GM20000 (cell line): ENCODE measurements at regions not wholly inside any gene's neighbourhood (a gene's known extent, or its start where the extent isn't known, plus 50 kb on each side); places are given as distances from the start of the nearest gene placed in this dataset.

Experiments
- DNase-seq: peaks from one replicate; pipeline ENCODE4 v3.0.0; 2012; ENCODE audit warnings: low spot score
- TF ChIP-seq, protein P1 (sequence below): IDR thresholded peaks from 2 replicates; pipeline ENCODE4 v1.5.1; 2012; ENCODE audit warnings: mild to moderate bottlenecking, control low read depth; ENCODE audit errors: extremely low read depth, missing control alignments

DNA sequence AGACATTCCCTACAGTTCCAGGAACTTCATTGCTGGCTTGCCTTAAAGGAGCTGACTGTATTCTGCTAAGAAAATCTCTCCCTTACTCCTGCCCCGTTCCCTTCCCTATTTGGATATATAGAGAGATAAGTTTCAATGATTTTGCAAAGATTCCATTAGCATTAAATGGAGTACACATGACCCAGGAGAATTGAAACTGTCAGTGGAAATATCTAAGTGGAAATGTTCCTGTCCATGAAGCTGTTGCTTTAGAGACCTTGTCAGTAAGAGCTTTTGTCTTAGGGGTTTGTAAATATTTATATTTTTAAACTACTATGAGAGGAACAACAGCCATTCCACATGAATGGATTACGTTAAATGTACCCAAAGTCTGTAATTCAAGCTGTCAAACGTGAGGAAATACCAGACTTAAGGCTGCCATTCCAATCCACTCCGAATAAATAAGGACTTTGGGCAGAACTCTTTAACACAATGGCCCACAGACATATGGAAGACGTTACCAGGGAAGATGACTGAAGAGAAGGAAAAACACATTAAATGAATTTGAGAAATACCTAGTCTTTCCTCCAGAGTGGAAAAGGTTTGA lies 387.1 kb upstream of the PAPPA start:
- no peak for DNase-seq
- TF ChIP-seq, protein P1, sequence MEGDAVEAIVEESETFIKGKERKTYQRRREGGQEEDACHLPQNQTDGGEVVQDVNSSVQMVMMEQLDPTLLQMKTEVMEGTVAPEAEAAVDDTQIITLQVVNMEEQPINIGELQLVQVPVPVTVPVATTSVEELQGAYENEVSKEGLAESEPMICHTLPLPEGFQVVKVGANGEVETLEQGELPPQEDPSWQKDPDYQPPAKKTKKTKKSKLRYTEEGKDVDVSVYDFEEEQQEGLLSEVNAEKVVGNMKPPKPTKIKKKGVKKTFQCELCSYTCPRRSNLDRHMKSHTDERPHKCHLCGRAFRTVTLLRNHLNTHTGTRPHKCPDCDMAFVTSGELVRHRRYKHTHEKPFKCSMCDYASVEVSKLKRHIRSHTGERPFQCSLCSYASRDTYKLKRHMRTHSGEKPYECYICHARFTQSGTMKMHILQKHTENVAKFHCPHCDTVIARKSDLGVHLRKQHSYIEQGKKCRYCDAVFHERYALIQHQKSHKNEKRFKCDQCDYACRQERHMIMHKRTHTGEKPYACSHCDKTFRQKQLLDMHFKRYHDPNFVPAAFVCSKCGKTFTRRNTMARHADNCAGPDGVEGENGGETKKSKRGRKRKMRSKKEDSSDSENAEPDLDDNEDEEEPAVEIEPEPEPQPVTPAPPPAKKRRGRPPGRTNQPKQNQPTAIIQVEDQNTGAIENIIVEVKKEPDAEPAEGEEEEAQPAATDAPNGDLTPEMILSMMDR, result no peak

DNA sequence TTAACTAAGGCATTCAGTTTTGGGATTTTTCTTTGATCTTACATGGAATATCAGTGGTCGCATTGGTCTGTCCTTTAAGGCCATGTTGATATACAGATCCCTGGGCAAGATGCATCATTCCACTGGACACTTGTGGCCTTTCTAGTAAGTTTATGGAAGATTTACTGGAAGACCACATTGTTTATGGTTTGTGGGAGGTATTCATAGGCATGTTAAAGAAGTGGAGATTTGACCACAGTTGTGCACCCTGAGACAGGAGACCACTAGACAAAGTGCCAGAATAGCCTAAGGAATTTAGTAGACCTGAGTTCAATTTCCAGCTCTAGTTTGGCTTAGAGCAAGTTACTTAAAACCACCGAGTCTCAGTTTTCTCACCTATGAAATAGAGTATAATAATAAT lies 383.1 kb upstream of the PAPPA start:
- DNase-seq, result no peak
- TF ChIP-seq, protein P1, result no peak

DNA sequence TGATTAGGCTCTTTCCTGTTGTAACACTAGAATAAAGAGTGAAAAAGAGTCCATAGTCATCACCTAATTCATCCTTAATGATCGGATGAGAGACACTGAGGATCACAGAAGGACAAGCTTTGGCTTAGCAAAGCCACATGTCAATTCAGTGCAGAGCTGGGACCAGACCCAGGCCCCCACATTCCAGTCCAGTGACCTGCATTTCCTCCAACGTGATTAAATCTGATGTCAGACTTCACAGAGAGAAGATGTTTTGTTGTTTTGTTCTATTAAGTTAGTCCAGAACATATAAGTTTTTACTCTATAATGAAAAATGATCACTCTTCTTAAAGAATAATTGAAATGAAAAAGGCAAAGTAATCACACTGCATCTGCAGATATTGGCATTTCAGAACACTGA lies 377.9 kb upstream of the PAPPA start:
- DNase-seq, result no peak
- TF ChIP-seq, protein P1, result no peak

DNA sequence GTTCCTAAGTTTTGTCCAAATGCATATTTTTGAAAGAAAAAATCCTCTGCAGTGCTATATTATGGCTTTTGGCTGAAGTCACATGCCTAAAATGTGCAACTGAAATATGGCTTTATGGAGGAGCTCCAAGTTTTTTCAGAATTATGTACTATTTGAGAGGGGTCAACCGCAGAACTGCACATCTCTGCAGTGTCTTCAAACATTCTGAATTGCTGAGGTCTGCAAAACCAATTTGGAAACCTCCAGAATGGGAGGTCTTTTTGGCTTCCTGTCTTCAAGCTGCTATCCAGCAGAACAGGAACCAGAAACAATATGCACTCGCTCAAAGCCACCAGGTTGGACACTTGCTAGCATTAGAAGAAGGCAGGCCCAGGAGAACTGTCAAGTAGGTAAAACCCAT lies 376.0 kb upstream of the PAPPA start:
- no peak for DNase-seq
- TF ChIP-seq, protein P1, result no peak

DNA sequence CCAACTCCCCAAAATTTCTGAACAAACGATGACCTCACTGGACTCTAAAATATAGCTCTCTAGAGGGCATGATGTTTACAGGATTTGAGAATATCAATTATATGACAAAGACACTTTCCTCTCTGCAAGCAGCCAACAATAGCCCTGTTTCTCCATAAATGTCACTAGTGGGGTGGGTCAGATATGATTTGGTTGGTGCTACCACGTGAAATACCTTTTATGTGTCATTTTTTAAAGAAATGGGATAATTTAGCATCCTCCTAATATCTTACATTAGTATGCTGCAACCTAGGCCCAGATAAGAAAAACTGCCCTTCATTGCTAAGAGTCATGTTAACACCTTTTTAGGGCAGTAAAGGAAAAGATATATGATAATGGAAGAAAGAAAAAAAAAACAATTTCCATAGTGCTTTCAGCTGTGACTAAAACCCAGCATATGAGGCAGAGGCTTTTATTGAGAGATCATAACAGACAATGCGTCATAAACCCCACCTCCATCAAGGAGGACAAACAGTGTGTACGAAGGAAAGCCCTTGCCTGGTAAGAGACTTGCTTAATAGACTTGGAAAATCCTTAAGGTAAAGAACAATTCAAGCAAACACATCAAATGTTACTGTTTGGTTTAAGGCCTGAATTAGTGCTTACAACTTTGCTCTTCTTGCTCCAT lies 372.4 kb upstream of the PAPPA start:
- TF ChIP-seq, protein P1, result no peak
- DNase-seq, result no peak

DNA sequence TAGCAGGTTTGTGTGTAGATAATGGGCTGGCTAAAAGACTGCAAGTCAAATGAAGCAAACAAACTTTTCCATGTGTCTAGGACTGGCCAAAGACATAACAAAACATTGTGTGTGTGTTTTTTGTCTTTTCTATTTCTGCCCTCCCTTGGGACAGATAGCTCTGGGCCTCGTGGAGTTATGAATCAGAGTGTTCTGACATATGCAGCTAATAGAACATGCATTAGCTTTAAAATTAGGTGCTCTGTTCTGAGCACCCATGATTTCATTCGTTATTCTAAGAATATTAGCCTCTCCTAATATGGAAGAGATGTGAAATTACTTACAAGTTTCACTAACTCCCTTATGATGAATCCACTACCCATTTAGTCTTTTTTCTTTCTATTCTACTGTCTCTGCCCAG lies 367.3 kb upstream of the PAPPA start:
- DNase-seq, result no peak
- TF ChIP-seq, protein P1, result no peak

DNA sequence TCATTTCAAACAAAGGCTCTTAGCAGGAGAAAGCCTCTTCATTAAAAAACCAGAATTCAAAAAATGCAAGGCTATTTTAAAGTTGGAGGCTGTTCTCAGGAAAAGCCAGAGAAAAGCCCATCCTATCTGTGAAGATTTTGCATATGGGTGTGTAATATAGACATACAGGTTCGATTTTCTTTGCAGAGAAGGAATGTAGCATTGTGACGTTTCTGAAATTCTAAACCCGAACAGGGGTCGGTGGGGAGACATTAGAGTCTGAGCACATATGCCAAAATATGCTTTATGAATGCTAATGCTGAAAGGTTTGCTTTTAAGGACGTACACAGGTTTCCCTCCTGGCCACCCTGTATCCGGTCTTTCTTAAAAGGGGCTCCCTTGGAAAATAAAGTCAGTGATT lies 363.1 kb upstream of the PAPPA start:
- TF ChIP-seq, protein P1, result no peak
- DNase-seq, result no peak
